ENCODE measurements at regions not wholly inside any gene's neighbourhood (a gene's known extent, or its start where the extent isn't known, plus 50 kb on each side); places are given as distances from the start of the nearest gene placed in this dataset.
A peak's percentile ranks its signal among the peaks of the same experiment; 100 is the strongest.
"Not testable (repeated sequence)": the region's sequence is repeated elsewhere in the genome, so short reads cannot be mapped to it uniquely, and the experiment has no call there.

DNA sequence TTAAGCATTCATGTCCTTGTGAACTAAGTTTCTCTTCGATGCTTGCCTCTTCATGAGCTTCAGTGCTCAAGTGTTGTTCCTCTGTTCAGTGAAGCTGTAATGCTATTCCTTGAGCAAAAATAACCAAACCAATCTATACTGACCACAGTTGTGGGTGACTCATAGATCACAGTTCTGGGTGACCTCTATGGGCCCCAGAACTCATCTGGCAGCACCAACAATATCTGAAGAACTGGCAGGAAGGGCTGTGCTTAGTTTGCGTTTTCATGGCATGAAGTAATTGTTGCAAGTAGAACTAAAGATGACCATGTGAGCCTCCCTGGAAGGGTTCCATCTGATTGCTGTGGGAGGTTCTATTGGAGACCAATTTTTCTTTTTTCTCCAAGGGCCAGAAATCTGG, 106.2 kb downstream of the CCNG2 start:
- no peaks in the 10 kb centered on the region for H3K4me1 ChIP-seq
- intact Hi-C loops (cut with DNase I): no loop called here
- H3K36me3 ChIP-seq: no peaks in the 10 kb centered on the region
- TF ChIP-seq CTCF (IDR thresholded peaks at IDR 0.05) (no peak), POLR2A (IDR thresholded peaks at IDR 0.05) (no peak)
- H3K27ac ChIP-seq: no peak overlapping the region
- no peaks in the 10 kb centered on the region for H3K27me3 ChIP-seq
- DNase-seq: no peak
- no peak overlapping the region for H3K4me3 ChIP-seq
- WGBS, 2 donors: 71 to 73% methylated on average over 2 of the region's 2 CpGs
- peaks cover 0 to 13% (median 0%) of the 10 kb centered on the region in 3 donors for H3K9me3 ChIP-seq

GRCh38 chr4:77263976-77264375, 107.0 kb downstream of the CCNG2 start:
- intact Hi-C loops (cut with DNase I); H3K36me3 ChIP-seq; H3K27me3 ChIP-seq; H3K27ac ChIP-seq; H3K4me3 ChIP-seq; DNase-seq; H3K4me1 ChIP-seq: not testable (repeated sequence)
- 19 to 61% methylated on average over 4 of the region's 4 CpGs for WGBS, 2 donors
- peaks cover 0 to 13% (median 0%) of the 10 kb centered on the region in 3 donors for H3K9me3 ChIP-seq

GRCh38 chr4:77264826-77265225, 107.8 kb downstream of the CCNG2 start:
- Histone ChIP-seq H3K4me1 (no peaks in the 10 kb centered on the region), H3K4me3 (no peak overlapping the region), H3K27ac (no peak overlapping the region), H3K9me3 (peaks cover 0 to 13% (median 0%) of the 10 kb centered on the region in 3 donors), H3K27me3 (no peaks in the 10 kb centered on the region), H3K36me3 (no peaks in the 10 kb centered on the region)
- TF ChIP-seq POLR2A (IDR thresholded peaks at IDR 0.05) (no peak), CTCF (IDR thresholded peaks at IDR 0.05) (no peak)
- 57 to 65% methylated on average over 2 of the region's 2 CpGs for WGBS, 2 donors
- no peak for DNase-seq
- intact Hi-C loops (cut with DNase I): no loop called here

GRCh38 chr4:77268108-77268507, 111.1 kb downstream of the CCNG2 start:
- intact Hi-C loops (cut with DNase I): no loop called here
- H3K4me1 ChIP-seq: peaks cover 0 to 3% (median 0%) of the 10 kb centered on the region in 3 donors
- H3K36me3 ChIP-seq: no peaks in the 10 kb centered on the region
- peaks cover 0 to 13% (median 0%) of the 10 kb centered on the region in 3 donors for H3K9me3 ChIP-seq
- DNase-seq: no peak
- H3K4me3 ChIP-seq: no peak overlapping the region
- no peak overlapping the region for H3K27ac ChIP-seq
- H3K27me3 ChIP-seq: no peaks in the 10 kb centered on the region
- TF ChIP-seq CTCF (IDR thresholded peaks at IDR 0.05): no peak
- TF ChIP-seq POLR2A (IDR thresholded peaks at IDR 0.05): no peak
- 43 to 44% methylated on average over 1 to 2 of the region's 2 CpGs for WGBS, 2 donors

GRCh38 chr4:77269505-77269904, 112.5 kb downstream of the CCNG2 start:
- Histone ChIP-seq H3K27me3 (no peaks in the 10 kb centered on the region), H3K36me3 (no peaks in the 10 kb centered on the region), H3K4me1 (peaks cover 0 to 4% (median 0%) of the 10 kb centered on the region in 3 donors), H3K4me3 (no peak overlapping the region), H3K27ac (no peak overlapping the region), H3K9me3 (peaks cover 0 to under 1% (median 0%) of the 10 kb centered on the region in 3 donors)
- intact Hi-C loops (cut with DNase I): no loop called here
- 93 to 100% methylated on average over 1 of the region's 1 CpG for WGBS, 2 donors
- TF ChIP-seq CTCF (IDR thresholded peaks at IDR 0.05) (no peak), POLR2A (IDR thresholded peaks at IDR 0.05) (no peak)
- DNase-seq: no peak

GRCh38 chr4:77273412-77273811, 116.4 kb downstream of the CCNG2 start:
- TF ChIP-seq POLR2A (IDR thresholded peaks at IDR 0.05) (no peak), CTCF (IDR thresholded peaks at IDR 0.05) (no peak)
- Histone ChIP-seq H3K9me3 (no peaks in the 10 kb centered on the region), H3K36me3 (no peaks in the 10 kb centered on the region), H3K27me3 (no peaks in the 10 kb centered on the region), H3K4me1 (peaks cover 0 to 4% (median 0%) of the 10 kb centered on the region in 3 donors), H3K27ac (peak overlapping the region in 2 of 4 donors; percentile 34 to 61), H3K4me3 (no peak overlapping the region)
- 54% methylated on average over 2 of the region's 2 CpGs for WGBS, 2 donors
- no peak for DNase-seq
- intact Hi-C loops (cut with DNase I): no loop called here

GRCh38 chr4:77279114-77279513, 122.1 kb downstream of the CCNG2 start:
- H3K9me3 ChIP-seq; intact Hi-C loops (cut with DNase I); H3K4me3 ChIP-seq; H3K27me3 ChIP-seq; DNase-seq; H3K36me3 ChIP-seq: not testable (repeated sequence)
- WGBS, 2 donors: 20 to 27% methylated on average over 1 of the region's 2 CpGs
- Histone ChIP-seq H3K27ac (peak overlapping the region in 1 of 4 donors; percentile 55), H3K4me1 (peaks cover 0 to 10% (median 0%) of the 10 kb centered on the region in 3 donors)

All from esophagus squamous epithelium (tissue), 5 donors.